Heart right ventricle (tissue), 16 donors: ENCODE measurements at regions not wholly inside any gene's neighbourhood (a gene's known extent, or its start where the extent isn't known, plus 50 kb on each side); places are given as distances from the start of the nearest gene placed in this dataset.

Source experiments
- ATAC-seq, 8 donors: fragments of 200-7000 bp; cut with Tn5 transposase; one replicate each; pipeline ENCODE4 v1.9.1; 2020; ENCODE audit warnings: mild to moderate bottlenecking in 8 of 8, moderate library complexity in 8 of 8, moderate number of reproducible peaks in 1 of 8
- DNase-seq, 2 donors: peaks; one replicate each; pipeline ENCODE4 v3.0.0-alpha.2; 2020
- H3K27ac ChIP-seq, 10 donors: fragments of 200-600 bp; sonication (generic) in 2 of 10; one replicate each; pipeline versions ENCODE4 v1.5.0 to v1.8.0; 2020 to 2022; ENCODE audit warnings: mild to moderate bottlenecking in 3 of 10
- H3K27me3 ChIP-seq, 7 donors: fragments of 200-600 bp; one replicate each; pipeline ENCODE4 v1.8.0; 2021 to 2022; ENCODE audit warnings: mild to moderate bottlenecking in 2 of 7
- H3K36me3 ChIP-seq, 9 donors: fragments of 200-600 bp; sonication (generic) in 1 of 9; one replicate each; pipeline versions ENCODE4 v1.5.0 to v1.8.0; 2020 to 2022; ENCODE audit warnings: mild to moderate bottlenecking in 2 of 9
- H3K4me1 ChIP-seq, 9 donors: fragments of 200-600 bp; sonication (generic) in 1 of 9; one replicate each; pipeline versions ENCODE4 v1.5.0 to v1.8.0; 2020 to 2022; ENCODE audit warnings: mild to moderate bottlenecking in 4 of 9
- H3K4me3 ChIP-seq, 10 donors: fragments of 200-600 bp; sonication (generic) in 2 of 10; one replicate each; pipeline versions ENCODE4 v1.5.0 to v1.8.0; 2020 to 2022; ENCODE audit warnings: mild to moderate bottlenecking in 7 of 10, moderate library complexity in 2 of 10
- H3K9me3 ChIP-seq, 11 donors: fragments of 200-600 bp in 10 of 11; sonication (generic) in 2 of 11; one replicate each; pipeline versions ENCODE4 v1.5.0 to v1.8.0; 2013 to 2022; ENCODE audit warnings: mild to moderate bottlenecking in 2 of 11, control low read depth in 1 of 11, moderate library complexity in 1 of 11
- WGBS, 2 donors: extraction: QIAGEN DNeasy Blood & Tissue Kit; methylation state at CpG; one replicate each; pipeline ENCODE4 v1.1.7; 2013; ENCODE audit warnings: inconsistent platforms in 1 of 2; 5-methylcytosine and 5-hydroxymethylcytosine counted together
- intact Hi-C, 10 donors: fragments of 100-400 bp; cut with DNase I; formaldehyde crosslinking; loops; one replicate each; pipeline versions ENCODE4 v1.11.1 to v1.14.2; 2022
- TF ChIP-seq, protein P1 (sequence below), 9 donors: fragments of 200-600 bp; sonication (generic) in 2 of 9; IDR thresholded peaks; one replicate each; pipeline versions ENCODE4 v1.5.0 to v1.8.0; 2021 to 2022; ENCODE audit warnings: antibody characterized with exemption in 9 of 9, mild to moderate bottlenecking in 5 of 9, moderate library complexity in 1 of 9
- donor health status: Arrhythmogenic right ventricular cardiomyopathy.
- donor health status: ischemic (EF 13 %, LVEDD 7.1; RV severe dilation, severe dysfunction).
- donor health status: healthy with polysubstance abuse.
- donor health status: DM: no; HTN: yes; CAD: no.
- donor health status: DM: no; HTN: no; CAD: no.
- donor health status: ischemic (EF 25% LVEDD 6.9; RV normal size, moderate dysfunction).
- donor health status: ischemic (EF 25% LVEDD 5.7; RV mildly dilated, moderate dysfunction).
- donor health status: healthy.
- donor health status: DM: yes; HTN: yes; CAD: no.
- donor health status: Ischemic cardiomyopathy.
- donor health status: ischemic (EF 35%, LVEDD 5.7; RV mildly dilated, moderate dysfunction).
- donor health status: nonischemic (EF 11% LVEDD 7.7; RV severe dilation, severe dysfunction).
- donor health status: DM: yes; HTN: yes; CAD: no.
- donor health status: PGD.
- donor health status: ischemic (EF 29% LVEDD 5.4; RV normal size, mild dysfunction).
- donor health status: nonischemic (EF 23%, LVEDD 6.1; RV moderate dilation, normal function).

DNA sequence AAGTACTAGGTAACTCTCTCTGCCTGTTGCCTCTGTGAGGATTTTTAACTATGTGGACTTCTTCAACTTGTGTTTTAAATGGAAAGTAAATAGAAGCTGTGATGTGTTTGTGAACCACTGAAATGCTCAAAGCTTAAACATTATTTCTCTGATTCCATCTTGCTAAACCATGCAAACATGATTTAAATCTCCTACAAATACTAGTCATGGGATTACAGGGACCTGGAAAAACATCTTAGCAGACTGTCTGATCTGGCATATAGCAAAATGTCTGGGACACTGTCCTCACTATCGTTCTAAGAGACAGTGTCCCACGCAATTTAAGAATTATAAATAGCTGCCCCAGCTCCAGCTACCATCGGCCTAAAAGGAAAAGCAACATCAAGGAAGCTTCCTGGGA, 914.5 kb upstream of the FAT3 start:
- TF ChIP-seq, protein P1, sequence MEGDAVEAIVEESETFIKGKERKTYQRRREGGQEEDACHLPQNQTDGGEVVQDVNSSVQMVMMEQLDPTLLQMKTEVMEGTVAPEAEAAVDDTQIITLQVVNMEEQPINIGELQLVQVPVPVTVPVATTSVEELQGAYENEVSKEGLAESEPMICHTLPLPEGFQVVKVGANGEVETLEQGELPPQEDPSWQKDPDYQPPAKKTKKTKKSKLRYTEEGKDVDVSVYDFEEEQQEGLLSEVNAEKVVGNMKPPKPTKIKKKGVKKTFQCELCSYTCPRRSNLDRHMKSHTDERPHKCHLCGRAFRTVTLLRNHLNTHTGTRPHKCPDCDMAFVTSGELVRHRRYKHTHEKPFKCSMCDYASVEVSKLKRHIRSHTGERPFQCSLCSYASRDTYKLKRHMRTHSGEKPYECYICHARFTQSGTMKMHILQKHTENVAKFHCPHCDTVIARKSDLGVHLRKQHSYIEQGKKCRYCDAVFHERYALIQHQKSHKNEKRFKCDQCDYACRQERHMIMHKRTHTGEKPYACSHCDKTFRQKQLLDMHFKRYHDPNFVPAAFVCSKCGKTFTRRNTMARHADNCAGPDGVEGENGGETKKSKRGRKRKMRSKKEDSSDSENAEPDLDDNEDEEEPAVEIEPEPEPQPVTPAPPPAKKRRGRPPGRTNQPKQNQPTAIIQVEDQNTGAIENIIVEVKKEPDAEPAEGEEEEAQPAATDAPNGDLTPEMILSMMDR (IDR thresholded peaks at IDR 0.05): no peak
- Histone ChIP-seq H3K36me3 (no peaks in the 10 kb centered on the region), H3K9me3 (no peaks in the 10 kb centered on the region), H3K27ac (no peak overlapping the region), H3K4me1 (no peaks in the 10 kb centered on the region), H3K4me3 (no peak overlapping the region), H3K27me3 (no peaks in the 10 kb centered on the region)
- DNase-seq (no peak), ATAC-seq (peak in 1 of 8 donors; percentile 45)
- intact Hi-C loops: no loop called here
- WGBS, 2 donors: 21 to 36% methylated on average over 3 of the region's 3 CpGs

DNA sequence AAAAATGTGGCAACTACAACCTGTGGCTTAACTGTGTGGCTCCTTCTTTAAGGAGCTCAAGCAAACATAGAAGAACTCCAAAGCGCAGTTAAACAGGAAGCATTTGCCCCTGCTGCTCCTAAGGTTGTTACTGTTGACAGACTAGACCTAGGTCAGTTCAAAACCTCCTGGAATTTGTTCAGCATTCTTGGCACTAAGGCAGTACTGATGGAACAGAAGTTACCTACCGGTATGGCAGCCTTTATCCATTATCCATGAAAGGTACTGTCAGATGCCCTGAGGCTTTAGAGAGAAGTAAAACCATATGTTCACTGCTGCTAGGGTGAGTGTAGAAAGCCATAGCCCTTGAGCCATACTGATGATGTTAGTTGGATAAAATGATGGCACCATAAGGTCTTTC, 916.5 kb upstream of the FAT3 start:
- no peak for DNase-seq
- Histone ChIP-seq H3K4me1 (no peaks in the 10 kb centered on the region), H3K4me3 (no peak overlapping the region), H3K27me3 (no peaks in the 10 kb centered on the region), H3K27ac (no peak overlapping the region), H3K9me3 (no peaks in the 10 kb centered on the region), H3K36me3 (no peaks in the 10 kb centered on the region)
- 67 to 76% methylated on average over 2 of the region's 2 CpGs for WGBS, 2 donors
- TF ChIP-seq, protein P1 (IDR thresholded peaks at IDR 0.05): no peak
- ATAC-seq: no peak
- intact Hi-C loops: no loop called here

DNA sequence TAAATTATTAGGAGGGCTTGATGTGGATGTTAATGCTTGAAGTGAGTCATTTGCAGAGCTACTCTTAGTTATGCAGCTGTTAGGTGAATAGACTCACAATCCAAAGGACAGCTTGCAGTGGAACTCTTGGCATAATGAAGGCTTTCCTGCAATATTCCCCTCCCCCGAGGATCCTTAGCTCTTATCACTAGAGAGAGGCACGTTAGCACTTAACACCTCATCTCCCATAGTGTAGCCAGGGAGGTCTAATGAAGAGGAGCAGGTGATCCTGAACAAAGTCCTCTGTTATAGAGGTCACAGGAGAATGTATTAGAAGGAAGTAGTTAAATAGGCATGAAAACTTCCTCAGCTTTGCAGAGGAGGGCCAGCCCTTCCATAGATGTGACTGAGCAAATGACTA, 919.2 kb upstream of the FAT3 start:
- TF ChIP-seq, protein P1 (IDR thresholded peaks at IDR 0.05): no peak
- ATAC-seq (no peak), DNase-seq (no peak)
- no peaks in the 10 kb centered on the region for H3K4me1 ChIP-seq
- H3K27ac ChIP-seq: no peak overlapping the region
- no peak overlapping the region for H3K4me3 ChIP-seq
- H3K27me3 ChIP-seq: no peaks in the 10 kb centered on the region
- H3K9me3 ChIP-seq: no peaks in the 10 kb centered on the region
- 10% methylated on average over 2 of the region's 2 CpGs for WGBS, 2 donors
- no peaks in the 10 kb centered on the region for H3K36me3 ChIP-seq
- intact Hi-C loops: no loop called here

DNA sequence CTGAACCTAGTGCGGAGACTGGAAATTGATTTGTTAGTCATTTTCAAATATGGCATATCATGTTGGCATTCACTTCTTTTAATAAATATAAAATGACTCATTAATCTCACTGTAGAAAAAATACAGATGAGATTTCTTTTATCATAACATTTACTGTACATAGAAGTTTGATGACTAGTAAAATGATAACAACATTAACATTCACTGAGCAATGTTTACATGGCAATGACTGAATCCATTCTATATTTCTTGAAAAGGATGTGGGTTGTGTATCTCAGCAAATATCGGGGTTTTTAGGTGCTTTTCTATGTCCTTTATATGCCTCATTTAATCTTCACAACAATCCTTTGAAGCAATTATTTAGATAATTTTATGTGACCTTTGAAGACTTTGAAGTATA, 920.9 kb upstream of the FAT3 start:
- intact Hi-C loops: no loop called here
- Histone ChIP-seq H3K9me3 (no peaks in the 10 kb centered on the region), H3K27me3 (no peaks in the 10 kb centered on the region), H3K4me1 (no peaks in the 10 kb centered on the region), H3K27ac (no peak overlapping the region), H3K4me3 (no peak overlapping the region), H3K36me3 (no peaks in the 10 kb centered on the region)
- TF ChIP-seq, protein P1 (IDR thresholded peaks at IDR 0.05): no peak
- DNase-seq: no peak
- 91 to 93% methylated on average over 2 of the region's 2 CpGs for WGBS, 2 donors
- ATAC-seq: no peak

DNA sequence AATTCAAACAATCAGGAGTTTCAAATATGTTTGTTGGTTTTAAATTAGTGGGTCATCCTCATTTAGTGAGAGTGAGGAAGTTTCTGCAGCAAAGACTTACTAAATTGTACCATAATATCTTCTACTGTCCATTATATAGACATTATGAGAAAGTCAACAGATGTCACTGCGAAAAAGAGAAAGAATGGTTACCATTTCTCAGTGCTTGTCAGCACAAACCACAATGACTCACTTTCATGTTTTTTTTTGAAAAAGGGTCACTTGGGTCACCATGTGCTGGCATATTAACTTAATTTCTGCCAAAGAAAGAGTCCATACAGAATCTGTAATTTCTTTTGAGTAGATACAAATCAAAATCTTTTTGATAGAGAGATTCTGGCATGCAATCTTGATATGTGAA, 924.6 kb upstream of the FAT3 start:
- Histone ChIP-seq H3K27ac (no peak overlapping the region), H3K4me3 (no peak overlapping the region), H3K27me3 (no peaks in the 10 kb centered on the region), H3K9me3 (no peaks in the 10 kb centered on the region), H3K36me3 (no peaks in the 10 kb centered on the region), H3K4me1 (no peaks in the 10 kb centered on the region)
- no peak for ATAC-seq
- DNase-seq: no peak
- intact Hi-C loops: no loop called here
- TF ChIP-seq, protein P1 (IDR thresholded peaks at IDR 0.05): no peak
- 76 to 86% methylated on average over 1 of the region's 1 CpG for WGBS, 2 donors
